CD14-positive monocyte (primary cell): ENCODE measurements at regions not wholly inside any gene's neighbourhood (a gene's known extent, or its start where the extent isn't known, plus 50 kb on each side); places are given as distances from the start of the nearest gene placed in this dataset.

Experiments
- DNase-seq, 3 donors: peaks; one replicate each; pipeline ENCODE4 v3.0.0-alpha.2; 2011 to 2022
- H2AFZ ChIP-seq: 2 replicates; pipeline ENCODE4 v1.6.0; 2012; ENCODE audit warnings: mild to moderate bottlenecking, low read depth, low read length, inconsistent platforms; ENCODE audit not compliant: insufficient read depth, poor library complexity, severe bottlenecking
- H3K27ac ChIP-seq, 2 donors: 1 replicate in 1 of 2; 2 replicates in 1 of 2; pipeline ENCODE4 v1.5.1; 2012 to 2013; ENCODE audit warnings: low read length in 2 of 2, control low read depth in 1 of 2, inconsistent platforms in 1 of 2, low read depth in 1 of 2, mild to moderate bottlenecking in 1 of 2
- H3K27me3 ChIP-seq, 2 donors: one replicate each; pipeline versions ENCODE4 v1.6.0 to v1.6.1; 2011 to 2013; ENCODE audit warnings: low read length in 2 of 2; ENCODE audit not compliant: control insufficient read depth in 2 of 2, insufficient read depth in 2 of 2
- H3K36me3 ChIP-seq, 2 donors: replicated peaks in 1 of 2; 1 replicate in 1 of 2; 2 replicates in 1 of 2; pipeline versions ENCODE4 v1.5.1 to v1.6.1; 2012 to 2013; ENCODE audit warnings: low read length in 2 of 2, control low read depth in 1 of 2, inconsistent platforms in 1 of 2, mild to moderate bottlenecking in 1 of 2; ENCODE audit not compliant: insufficient read depth in 2 of 2, control insufficient read depth in 1 of 2
- H3K4me1 ChIP-seq, 2 donors: 1 replicate in 1 of 2; 2 replicates in 1 of 2; pipeline versions ENCODE4 v1.5.1 to v1.6.1; 2012 to 2013; ENCODE audit warnings: low read length in 2 of 2, control low read depth in 1 of 2, inconsistent platforms in 1 of 2, mild to moderate bottlenecking in 1 of 2, moderate library complexity in 1 of 2; ENCODE audit not compliant: insufficient read depth in 2 of 2, control insufficient read depth in 1 of 2
- H3K4me2 ChIP-seq: replicated peaks from 2 replicates; pipeline ENCODE3; 2012; ENCODE audit warnings: low read length, moderate library complexity, mild to moderate bottlenecking; ENCODE audit not compliant: poor library complexity, severe bottlenecking; ENCODE audit errors: extremely low read depth
- H3K4me3 ChIP-seq, 3 experiments: fragments of 200-600 bp in 1 of 3; sonication (generic) in 1 of 3; replicated peaks in 1 of 3; 1 replicate in 2 of 3; 2 replicates in 1 of 3; pipeline ENCODE4 v1.5.1; 2011 to 2013; ENCODE audit warnings: low read length in 3 of 3, mild to moderate bottlenecking in 3 of 3, control low read depth in 2 of 3, low read depth in 2 of 3, inconsistent platforms in 1 of 3, moderate library complexity in 1 of 3
- H3K79me2 ChIP-seq: 2 replicates; pipeline ENCODE4 v1.6.0; 2012; ENCODE audit warnings: mild to moderate bottlenecking, control low read depth, inconsistent platforms, low read length, moderate library complexity; ENCODE audit not compliant: insufficient read depth
- H3K9ac ChIP-seq: 2 replicates; pipeline ENCODE4 v1.6.0; 2017; ENCODE audit warnings: low read length, mild to moderate bottlenecking; ENCODE audit not compliant: insufficient read depth, poor library complexity, severe bottlenecking
- H3K9me3 ChIP-seq, 2 donors: replicated peaks in 1 of 2; 1 replicate in 1 of 2; 2 replicates in 1 of 2; pipeline versions ENCODE4 v1.5.1 to v1.6.1; 2012 to 2013; ENCODE audit warnings: low read length in 2 of 2, control low read depth in 1 of 2; ENCODE audit not compliant: control insufficient read depth in 1 of 2, insufficient read depth in 1 of 2
- H4K20me1 ChIP-seq: 2 replicates; pipeline ENCODE4 v1.6.0; 2012; ENCODE audit warnings: mild to moderate bottlenecking, low read length, control low read depth, moderate library complexity; ENCODE audit not compliant: insufficient read depth
- H3K27ac Mint-ChIP-seq, 7 donors: one replicate each; pipeline ENCODE4 v1.8.0; 2020; ENCODE audit warnings: mild to moderate bottlenecking in 7 of 7, mixed read lengths in 7 of 7, moderate library complexity in 6 of 7, inconsistent platforms in 2 of 7
- H3K27me3 Mint-ChIP-seq, 3 donors: one replicate each; pipeline ENCODE4 v1.8.0; 2021 to 2022; ENCODE audit warnings: low read depth in 3 of 3, mild to moderate bottlenecking in 3 of 3, mixed read lengths in 3 of 3, moderate library complexity in 3 of 3, inconsistent platforms in 1 of 3
- H3K36me3 Mint-ChIP-seq, 2 donors: one replicate each; pipeline ENCODE4 v1.8.0; 2020; ENCODE audit warnings: mixed read lengths in 2 of 2, inconsistent platforms in 1 of 2, mild to moderate bottlenecking in 1 of 2
- H3K4me1 Mint-ChIP-seq: one replicate; pipeline ENCODE4 v1.8.0; 2020; ENCODE audit warnings: mild to moderate bottlenecking, mixed read lengths
- H3K4me3 Mint-ChIP-seq, 2 donors: one replicate each; pipeline ENCODE4 v1.8.0; 2020; ENCODE audit warnings: mild to moderate bottlenecking in 2 of 2, mixed read lengths in 2 of 2, moderate library complexity in 1 of 2
- H3K9me3 Mint-ChIP-seq, 7 donors: one replicate each; pipeline ENCODE4 v1.8.0; 2020 to 2022; ENCODE audit warnings: mixed read lengths in 7 of 7, mild to moderate bottlenecking in 6 of 7, moderate library complexity in 6 of 7, inconsistent platforms in 2 of 7
- WGBS: methylation state at CpG from one replicate; pipeline ENCODE4 v1.1.5; 2013; ENCODE audit warnings: missing lambda C conversion rate; ENCODE audit not compliant: insufficient coverage; 5-methylcytosine and 5-hydroxymethylcytosine counted together
- intact Hi-C, 2 donors: fragments of 100-400 bp; cut with micrococcal nuclease; formaldehyde crosslinking; loops; one replicate each; pipeline versions ENCODE4 v1.15.0 to v1.15.1; 2023
- TF ChIP-seq, protein P1 (sequence below): fragments of 200-600 bp; IDR thresholded peaks from one replicate; pipeline ENCODE4 v1.8.0; 2022; ENCODE audit warnings: antibody characterized with exemption, mild to moderate bottlenecking

DNA sequence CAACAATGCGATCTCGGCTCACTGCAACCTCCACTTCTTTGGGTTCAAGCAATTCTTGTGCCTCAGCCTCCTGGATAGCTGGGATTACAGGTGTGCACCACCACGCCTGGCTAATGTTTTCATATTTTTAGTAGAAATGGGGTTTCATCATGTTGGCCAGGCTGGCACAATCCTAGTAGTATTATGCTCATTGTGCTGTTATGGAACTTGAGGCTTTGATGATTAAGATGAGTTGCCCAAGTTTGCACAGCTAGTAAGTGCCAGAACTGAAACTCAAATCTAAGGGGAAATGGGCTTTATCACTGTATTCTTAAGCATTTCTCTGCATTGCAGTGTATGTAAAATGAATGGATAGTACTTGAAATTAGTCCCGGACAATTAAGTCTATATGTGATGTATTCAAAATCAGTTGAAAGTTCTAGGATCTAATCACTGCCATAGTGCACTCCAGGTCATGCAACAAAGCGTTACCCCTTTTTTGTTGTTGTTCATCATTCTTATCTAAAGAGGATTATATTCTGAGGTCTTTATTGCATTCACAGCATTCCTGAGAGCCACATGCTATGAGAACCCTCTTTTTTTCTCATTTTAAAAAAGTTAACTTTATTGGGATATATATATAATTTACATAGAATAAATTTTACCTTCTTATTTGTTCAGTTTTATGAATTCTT lies 378.7 kb upstream of the CNTN6 start:
- no CpG with 5 or more reads among the region's 5 CpGs for WGBS
- peaks cover 0 to 11% (median 3%) of the 10 kb centered on the region in 7 donors for H3K9me3 Mint-ChIP-seq
- Histone ChIP-seq H3K27ac (no peak overlapping the region), H3K79me2 (no peaks in the 10 kb centered on the region), H3K9me3 (peaks cover 0 to 5% of the 10 kb centered on the region in 2 donors), H3K4me2 (no peak overlapping the region), H3K4me1 (no peaks in the 10 kb centered on the region), H3K27me3 (no peaks in the 10 kb centered on the region), H3K9ac (no peak overlapping the region), H3K4me3 (no peak overlapping the region), H4K20me1 (no peaks in the 10 kb centered on the region), H2AFZ (no peak overlapping the region), H3K36me3 (no peaks in the 10 kb centered on the region)
- H3K27me3 Mint-ChIP-seq: no peaks in the 10 kb centered on the region
- TF ChIP-seq, protein P1, sequence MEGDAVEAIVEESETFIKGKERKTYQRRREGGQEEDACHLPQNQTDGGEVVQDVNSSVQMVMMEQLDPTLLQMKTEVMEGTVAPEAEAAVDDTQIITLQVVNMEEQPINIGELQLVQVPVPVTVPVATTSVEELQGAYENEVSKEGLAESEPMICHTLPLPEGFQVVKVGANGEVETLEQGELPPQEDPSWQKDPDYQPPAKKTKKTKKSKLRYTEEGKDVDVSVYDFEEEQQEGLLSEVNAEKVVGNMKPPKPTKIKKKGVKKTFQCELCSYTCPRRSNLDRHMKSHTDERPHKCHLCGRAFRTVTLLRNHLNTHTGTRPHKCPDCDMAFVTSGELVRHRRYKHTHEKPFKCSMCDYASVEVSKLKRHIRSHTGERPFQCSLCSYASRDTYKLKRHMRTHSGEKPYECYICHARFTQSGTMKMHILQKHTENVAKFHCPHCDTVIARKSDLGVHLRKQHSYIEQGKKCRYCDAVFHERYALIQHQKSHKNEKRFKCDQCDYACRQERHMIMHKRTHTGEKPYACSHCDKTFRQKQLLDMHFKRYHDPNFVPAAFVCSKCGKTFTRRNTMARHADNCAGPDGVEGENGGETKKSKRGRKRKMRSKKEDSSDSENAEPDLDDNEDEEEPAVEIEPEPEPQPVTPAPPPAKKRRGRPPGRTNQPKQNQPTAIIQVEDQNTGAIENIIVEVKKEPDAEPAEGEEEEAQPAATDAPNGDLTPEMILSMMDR: no peak
- no peaks in the 10 kb centered on the region for H3K4me1 Mint-ChIP-seq
- H3K27ac Mint-ChIP-seq: no peak overlapping the region
- no peak overlapping the region for H3K4me3 Mint-ChIP-seq
- no peak for DNase-seq
- no peaks in the 10 kb centered on the region for H3K36me3 Mint-ChIP-seq
- intact Hi-C loops: no loop called here

- Histone ChIP-seq H2AFZ (no peak overlapping the region), H3K9me3 (peaks cover 3 to 6% of the 10 kb centered on the region in 2 donors), H3K27me3 (no peaks in the 10 kb centered on the region), H3K4me1 (no peaks in the 10 kb centered on the region), H3K36me3 (no peaks in the 10 kb centered on the region), H3K79me2 (no peaks in the 10 kb centered on the region), H3K4me2 (no peak overlapping the region), H4K20me1 (no peaks in the 10 kb centered on the region), H3K27ac (no peak overlapping the region), H3K4me3 (no peak overlapping the region), H3K9ac (no peak overlapping the region)
- TF ChIP-seq, protein P1: no peak
- H3K9me3 Mint-ChIP-seq: peaks cover 0 to 12% (median 5%) of the 10 kb centered on the region in 7 donors
- no peaks in the 10 kb centered on the region for H3K27me3 Mint-ChIP-seq
- no peaks in the 10 kb centered on the region for H3K36me3 Mint-ChIP-seq
- no peak overlapping the region for H3K27ac Mint-ChIP-seq
- no peak for DNase-seq
- intact Hi-C loops: no loop called here
- H3K4me3 Mint-ChIP-seq: no peak overlapping the region
- WGBS: no CpG with 5 or more reads among the region's 1 CpG
- no peaks in the 10 kb centered on the region for H3K4me1 Mint-ChIP-seq
Measured at GRCh38 chr3:721086-721485, 371.7 kb upstream of the CNTN6 start.
